Middle frontal gyrus (tissue), 1 donor: ENCODE measurements at regions not wholly inside any gene's neighbourhood (a gene's known extent, or its start where the extent isn't known, plus 50 kb on each side); places are given as distances from the start of the nearest gene placed in this dataset.

Source experiments
- DNase-seq: peaks from one replicate; pipeline ENCODE4 v3.0.0-alpha.2; 2015; ENCODE audit warnings: low spot score; ENCODE audit errors: extremely low spot score

DNA sequence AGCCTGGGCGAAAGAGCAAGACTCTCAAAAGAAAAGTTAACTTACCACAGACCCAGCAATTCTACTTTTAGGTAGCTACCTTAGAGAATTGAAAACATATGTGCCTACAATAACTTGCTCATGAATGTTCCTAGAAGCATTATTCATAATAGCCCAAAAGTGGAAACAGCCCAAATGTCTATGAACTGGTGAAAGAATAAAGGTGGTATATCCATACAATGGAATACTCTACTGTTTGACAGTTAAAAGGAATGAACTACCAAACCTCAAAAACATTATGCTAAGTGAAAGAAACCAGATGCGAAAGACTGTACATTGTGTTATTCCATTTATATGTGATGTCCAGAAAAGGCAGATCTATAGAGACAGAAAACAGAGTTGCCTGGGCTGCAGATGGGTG lies 131.4 kb downstream of the UCHL1 start:
- no peak for DNase-seq

DNA sequence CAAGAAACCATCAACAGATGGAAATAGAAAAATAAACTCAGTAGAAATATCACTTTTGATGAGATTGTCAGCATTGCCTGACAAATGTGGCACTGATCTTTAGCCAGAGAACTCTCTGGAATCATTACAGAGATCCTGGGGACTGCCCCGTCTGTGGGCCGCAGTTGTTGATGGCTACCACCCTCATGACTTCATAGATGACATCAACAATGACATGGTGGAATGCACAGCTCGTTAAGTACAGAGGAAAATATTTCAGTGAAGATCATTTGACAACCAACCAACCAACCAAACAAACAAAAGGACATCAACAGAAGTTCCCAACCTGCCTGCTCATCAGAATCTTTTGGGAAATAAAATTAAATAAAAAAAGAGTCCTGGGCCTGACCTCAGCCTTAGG lies 132.6 kb downstream of the UCHL1 start:
- DNase-seq, result no peak

- DNase-seq, result no peak
Observed at GRCh38 chr4:41390661-41391060, 133.9 kb downstream of the UCHL1 start.

DNA sequence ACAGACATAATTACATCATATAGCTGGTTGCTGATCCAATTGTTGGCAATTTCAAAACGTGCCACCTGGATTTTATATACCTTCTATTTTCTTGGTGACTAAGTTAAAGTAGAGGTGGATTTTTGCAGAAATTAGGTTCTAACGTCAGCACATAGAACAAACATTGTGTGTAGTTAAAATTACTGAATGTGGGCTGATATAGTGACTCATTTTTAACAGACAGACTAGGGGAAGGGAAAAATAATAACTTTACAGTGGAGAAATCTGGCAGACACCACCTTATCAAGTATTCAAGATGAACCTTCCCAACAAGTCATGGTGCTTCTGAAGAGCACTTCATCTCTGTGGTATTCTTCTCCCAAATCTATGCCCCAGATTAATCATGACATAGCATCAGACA lies 134.5 kb downstream of the UCHL1 start:
- no peak for DNase-seq

DNA sequence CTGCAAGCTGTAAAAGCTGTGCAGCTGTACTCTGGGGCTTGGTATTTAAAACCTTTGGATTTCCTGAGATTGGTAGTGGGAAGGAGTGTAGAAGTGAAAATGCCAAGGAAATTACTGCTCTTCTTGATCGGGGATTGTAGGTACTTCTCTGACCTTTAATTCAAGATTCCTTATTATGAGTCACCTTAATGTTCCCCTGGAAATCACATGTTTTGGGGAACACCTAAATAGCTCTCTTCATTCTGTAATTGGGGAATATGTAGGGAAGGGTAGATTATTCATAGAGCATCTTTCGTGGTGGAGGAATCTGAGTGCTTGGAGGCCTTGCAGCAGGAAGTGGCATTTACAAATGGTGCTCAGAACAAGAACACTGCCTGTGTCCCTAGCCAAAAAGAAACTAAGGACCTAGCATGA lies 137.8 kb downstream of the UCHL1 start:
- DNase-seq, result no peak

DNA sequence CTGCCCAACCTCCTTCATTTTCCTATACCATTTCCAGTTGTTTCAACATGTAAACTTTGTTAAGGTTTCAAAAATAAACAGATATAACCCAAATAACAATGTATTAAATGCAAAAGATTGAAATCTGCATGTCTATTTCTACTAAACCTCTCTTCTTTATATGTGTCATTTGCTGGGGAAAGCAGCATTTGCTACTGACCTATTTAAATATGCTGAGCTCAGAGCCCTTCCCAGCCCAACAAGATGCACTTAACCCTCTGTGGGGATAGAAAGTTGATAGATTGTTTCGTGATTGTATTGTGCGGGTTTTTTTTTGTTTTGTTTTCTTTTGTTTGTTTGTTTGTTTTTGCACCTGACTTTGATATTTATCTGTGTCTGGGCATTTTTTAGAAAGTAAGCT lies 139.5 kb downstream of the UCHL1 start:
- DNase-seq, result no peak

DNA sequence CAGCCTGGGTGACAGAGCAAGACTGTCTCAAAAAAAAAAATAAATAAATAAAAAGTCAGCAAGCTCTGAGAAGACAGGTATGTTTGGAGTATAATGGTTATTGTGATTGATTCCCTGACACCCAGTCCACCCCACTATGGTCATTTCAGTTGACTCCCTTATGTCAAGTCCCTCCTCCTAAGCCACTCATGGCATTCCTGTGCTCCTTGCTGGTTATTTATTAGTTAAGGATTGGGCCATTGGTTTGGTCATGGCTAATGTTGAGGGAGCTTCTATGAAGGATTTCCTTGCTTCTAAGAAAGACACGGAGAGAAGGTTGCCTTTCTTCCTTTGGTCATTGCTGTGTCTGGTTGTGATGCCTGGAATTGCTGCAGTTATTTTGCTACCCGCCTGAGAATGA lies 140.1 kb downstream of the UCHL1 start:
- DNase-seq, result no peak

DNA sequence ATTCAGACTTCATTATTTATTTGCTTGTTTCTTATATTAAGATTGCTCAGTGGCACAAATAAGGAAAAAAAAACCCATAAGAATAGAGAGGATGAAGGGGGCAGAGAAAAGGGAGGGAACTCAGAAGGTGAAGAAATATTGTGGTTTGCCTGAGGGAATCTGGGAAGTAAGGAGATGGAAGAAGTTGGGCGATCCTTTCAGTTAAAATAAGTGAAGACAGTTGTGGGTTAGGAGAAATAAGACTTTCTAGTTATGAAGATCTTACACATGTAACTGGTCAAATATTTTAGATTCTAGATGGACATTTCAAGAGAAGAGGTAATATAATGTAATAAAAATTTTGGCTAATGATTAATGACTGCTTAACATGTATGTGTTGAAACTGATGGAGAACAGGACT lies 138.7 kb upstream of the LIMCH1 start:
- no peak for DNase-seq

DNA sequence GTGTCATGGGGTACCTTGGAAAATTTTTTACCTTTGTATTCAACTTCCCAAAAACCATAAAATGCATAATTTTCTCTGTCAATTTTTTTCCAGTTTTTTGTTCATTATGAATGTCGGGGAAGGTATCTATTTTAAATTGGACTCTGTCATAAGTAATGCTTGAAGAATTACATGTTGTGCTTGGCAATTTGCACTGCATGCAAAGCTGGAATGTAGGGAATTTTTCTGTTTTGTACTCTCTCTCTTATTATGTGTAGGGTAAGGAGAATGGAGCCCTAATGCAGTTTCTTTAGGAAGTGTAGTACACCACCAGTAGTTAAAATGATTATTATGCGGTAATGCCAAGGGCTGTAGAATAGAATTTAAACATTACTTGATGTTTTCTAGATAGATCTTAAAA lies 137.7 kb upstream of the LIMCH1 start:
- DNase-seq, result no peak

DNA sequence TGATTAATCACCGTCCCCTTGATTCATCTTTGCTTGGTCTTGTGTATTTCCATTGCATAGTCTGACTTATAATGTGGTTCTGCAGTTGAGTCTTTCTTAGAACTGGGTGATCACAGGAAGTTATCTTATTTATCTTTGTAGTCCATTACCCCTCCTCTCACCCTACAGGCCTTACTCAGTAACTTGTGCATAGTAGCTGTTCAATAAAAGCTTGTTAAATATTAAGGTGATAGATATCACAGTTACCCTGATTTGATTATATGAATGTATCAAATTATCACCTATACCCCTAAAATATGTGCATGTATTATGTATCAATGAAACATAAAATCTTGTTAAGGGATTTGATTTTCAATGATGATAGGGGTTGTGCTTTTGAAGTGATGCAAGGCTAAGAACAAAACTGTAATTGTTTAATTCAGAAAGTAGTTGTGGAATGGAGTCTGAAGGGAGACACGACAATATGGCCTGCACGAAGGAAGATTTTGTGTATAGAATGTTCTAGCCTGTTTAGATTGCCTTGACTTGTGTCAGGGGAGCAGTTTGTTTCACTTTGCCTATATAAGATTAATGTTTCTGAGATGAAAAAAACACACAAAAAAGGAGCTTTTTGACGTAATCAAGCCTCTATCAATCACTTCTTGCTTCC lies 132.4 kb upstream of the LIMCH1 start:
- no peak for DNase-seq

GRCh38 chr4:41406113-41406516 lies 131.8 kb upstream of the LIMCH1 start:
- no peak for DNase-seq

DNA sequence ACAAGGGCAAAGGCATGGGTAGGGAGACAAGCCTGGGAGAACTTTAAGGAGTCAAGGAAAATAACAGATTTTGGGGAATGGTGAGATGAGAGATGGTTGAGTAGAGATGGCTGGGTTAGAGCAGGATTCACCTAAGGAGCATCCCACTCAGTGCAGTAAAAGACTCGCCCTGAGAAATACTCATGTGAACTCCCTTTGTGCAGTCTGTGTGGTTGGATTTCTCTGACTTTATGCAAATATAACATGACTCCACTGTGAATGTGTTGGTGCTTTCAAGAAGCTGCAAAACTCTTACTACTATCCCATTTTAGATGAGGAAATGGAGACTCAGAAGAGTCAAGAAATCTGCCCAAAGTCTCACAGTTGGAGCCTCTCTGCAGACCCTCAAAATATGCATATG lies 129.8 kb upstream of the LIMCH1 start:
- DNase-seq, result no peak

GRCh38 chr4:41408859-41409593 lies 128.9 kb upstream of the LIMCH1 start:
- no peak for DNase-seq

GRCh38 chr4:41409594-41409895 lies 128.4 kb upstream of the LIMCH1 start:
- DNase-seq, result no peak

GRCh38 chr4:41410049-41410448 lies 127.9 kb upstream of the LIMCH1 start:
- no peak for DNase-seq

DNA sequence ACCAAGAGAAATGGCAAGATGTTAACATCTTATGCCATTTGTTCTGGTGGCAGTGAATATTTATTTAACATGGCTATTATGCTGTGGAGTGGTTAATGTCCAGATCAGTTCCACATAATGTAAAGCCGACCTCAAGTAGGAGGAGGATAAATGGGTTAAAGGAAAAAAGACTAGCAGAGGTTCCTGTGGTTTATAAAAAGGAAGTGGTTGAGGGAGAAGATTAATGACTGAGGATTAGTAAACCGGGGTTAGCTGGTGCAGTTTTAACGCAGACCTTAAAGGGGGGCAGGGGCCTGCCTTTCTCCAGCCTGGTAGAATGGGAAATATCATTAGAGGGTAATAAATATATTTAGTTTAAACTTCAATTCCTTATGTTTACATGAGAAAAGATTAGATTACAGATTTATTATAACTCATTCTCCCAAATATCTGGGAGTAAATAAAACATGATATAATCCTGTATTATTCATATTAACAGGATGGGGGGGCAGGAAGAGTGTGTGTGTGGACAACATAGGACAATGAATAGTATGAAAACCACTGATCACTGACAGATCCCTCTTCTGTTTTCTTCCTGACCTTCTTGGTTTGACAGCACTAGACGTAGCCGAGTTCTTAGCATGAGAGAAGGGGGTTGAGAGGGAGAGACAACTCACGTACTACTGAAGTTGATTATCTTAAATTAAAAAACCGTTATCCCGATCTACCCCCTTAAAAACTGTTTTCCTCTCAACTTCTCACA lies 124.1 kb upstream of the LIMCH1 start:
- DNase-seq, result no peak

DNA sequence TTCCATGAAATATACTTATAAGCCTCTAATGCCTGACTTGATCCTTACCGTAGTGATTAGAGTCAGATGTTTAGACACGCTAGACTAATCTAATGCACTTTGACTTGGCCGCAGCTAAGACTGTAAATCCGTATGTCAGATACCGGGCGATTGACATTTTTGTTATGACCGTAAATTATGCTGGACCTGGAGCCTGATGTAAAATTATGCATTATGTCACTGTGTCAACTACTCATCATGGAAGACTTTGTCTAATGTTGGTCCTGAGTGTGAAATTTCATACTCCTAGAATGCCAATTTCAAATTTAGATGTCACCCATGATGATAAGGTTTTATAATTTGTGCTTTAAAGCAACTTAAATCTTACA lies 123.6 kb upstream of the LIMCH1 start:
- no peak for DNase-seq

DNA sequence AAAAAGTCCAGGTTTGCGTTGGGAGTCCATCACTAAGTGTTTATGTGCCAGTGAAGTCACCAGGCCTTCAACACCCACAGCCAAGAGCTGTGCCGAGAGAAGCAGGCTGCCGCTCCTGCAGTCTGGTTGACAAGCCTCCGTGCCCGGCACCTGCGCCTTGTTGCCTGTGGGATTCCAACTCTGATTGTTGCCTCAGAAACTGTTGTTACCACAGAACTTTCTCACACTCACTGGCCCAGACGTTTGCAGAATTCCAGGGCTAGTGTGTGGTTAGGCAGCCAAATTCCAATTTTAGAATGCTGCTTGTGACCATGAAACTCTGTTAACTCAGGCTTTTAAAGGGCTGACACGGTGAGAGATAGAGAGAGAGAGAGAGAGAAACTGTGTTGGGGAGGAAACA lies 119.5 kb upstream of the LIMCH1 start:
- no peak for DNase-seq

- DNase-seq, result no peak
Observed at GRCh38 chr4:41420541-41420940, 117.4 kb upstream of the LIMCH1 start.

DNA sequence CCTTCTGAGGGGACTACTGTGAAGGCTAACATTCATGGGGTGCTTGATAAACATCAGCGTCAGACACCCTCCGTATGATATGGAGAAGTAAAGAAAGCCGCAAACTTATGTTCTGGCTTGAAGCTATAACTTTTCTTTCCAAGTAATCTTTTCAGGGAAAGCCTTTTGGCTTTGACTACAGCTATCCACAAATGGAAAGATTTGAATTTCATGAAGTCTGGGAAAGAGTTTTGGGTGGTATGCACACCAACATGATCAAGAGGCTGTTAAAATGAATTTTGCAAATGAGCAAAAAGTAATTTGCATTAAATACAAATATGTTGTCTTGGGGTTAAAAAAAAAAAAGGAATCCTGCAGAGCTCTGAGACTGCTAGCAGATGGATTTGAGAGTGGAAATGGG lies 114.8 kb upstream of the LIMCH1 start:
- DNase-seq, result no peak

DNA sequence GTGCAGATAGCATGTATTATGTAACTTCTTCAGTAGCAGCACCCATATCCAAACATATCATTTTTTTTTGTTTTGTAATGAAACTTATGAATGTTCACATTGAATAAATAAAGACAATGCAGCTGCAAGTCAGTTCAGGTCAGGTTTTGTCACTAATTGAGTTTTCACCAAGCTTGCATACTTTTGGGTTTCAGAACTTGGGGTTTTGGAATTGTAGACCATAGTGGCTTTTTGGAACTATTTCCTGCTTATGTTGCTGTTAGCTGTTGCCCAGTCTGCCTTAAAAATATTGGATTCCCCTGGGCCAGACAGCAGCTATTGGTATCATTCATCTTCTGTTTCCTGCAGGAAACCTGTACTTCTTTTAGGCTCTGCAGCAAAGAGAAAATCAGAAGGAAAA lies 113.4 kb upstream of the LIMCH1 start:
- DNase-seq, result no peak

DNA sequence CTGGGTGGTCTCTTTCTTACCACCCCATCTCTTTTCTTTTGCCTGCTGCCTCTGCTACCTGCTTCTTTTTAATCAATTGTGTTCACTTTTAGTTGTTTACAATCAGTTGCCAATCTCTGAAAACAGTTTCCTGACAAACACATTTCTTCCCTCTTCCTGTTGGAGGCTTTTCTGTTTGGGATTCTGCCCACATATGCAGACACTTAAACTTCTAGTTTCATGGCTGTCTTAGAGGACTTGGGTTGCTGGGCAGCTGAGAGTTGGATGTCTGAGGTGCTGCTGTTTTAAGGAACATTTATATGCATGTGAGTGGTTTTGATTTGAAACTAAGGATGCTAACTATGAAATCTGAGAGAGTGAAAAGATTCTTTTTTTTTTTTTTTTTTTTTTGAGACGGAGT lies 112.3 kb upstream of the LIMCH1 start:
- no peak for DNase-seq

DNA sequence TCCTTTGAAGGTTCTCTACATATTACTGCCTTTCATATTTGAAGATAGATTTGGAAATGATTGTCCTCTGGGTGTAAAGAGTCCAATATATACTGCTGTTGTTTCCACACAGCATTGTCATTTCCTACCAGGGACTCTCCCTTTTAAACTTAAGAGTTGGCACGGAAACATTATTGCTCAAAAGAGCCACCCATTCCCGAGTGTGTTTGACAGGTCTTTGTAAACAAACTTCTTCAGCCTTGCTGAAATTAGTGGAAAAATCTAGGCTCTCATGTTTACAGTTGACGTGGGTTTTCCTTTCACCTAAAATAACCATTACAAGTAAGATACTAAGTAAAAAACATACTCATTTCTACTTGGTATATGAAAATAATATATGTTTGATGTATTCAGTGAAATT lies 111.4 kb upstream of the LIMCH1 start:
- DNase-seq, result no peak
